DND-41 (cell line): ENCODE measurements at regions not wholly inside any gene's neighbourhood (a gene's known extent, or its start where the extent isn't known, plus 50 kb on each side); places are given as distances from the start of the nearest gene placed in this dataset.

Source experiments
- CTCF ChIP-seq: IDR thresholded peaks from 2 replicates; pipeline ENCODE4 v1.5.1; 2012; ENCODE audit warnings: borderline replicate concordance, low read length, moderate library complexity, mild to moderate bottlenecking; ENCODE audit not compliant: poor library complexity, severe bottlenecking; ENCODE audit errors: extremely low read depth
- EZH2 ChIP-seq: IDR thresholded peaks from 3 replicates; pipeline ENCODE4 v1.6.1; 2012; ENCODE audit warnings: borderline replicate concordance, low read depth, mild to moderate bottlenecking, moderate library complexity, low read length, inconsistent platforms; ENCODE audit not compliant: severe bottlenecking

DNA sequence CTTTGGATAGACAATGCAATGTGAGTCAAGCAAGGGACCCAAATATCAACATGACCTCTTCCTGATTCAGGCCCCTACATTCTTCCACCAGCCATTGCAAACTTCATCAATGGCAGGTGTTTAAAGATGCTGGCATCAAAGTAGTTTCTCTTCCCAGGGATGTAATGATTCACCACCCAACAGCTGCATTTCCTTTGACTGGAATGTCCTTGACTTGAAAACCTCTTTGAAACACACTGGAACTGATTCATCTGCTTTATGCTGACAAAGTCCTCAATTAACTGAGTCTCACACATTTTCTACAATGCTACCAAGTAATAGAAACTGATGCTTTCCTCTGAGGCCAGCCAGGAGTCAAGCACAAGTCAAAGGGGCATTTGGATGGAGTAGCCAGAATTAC is 385.5 kb downstream of the GBE1 start:
- no peak for TF ChIP-seq CTCF
- TF ChIP-seq EZH2 = no peak
